ENCODE measurements at regions not wholly inside any gene's neighbourhood (a gene's known extent, or its start where the extent isn't known, plus 50 kb on each side); places are given as distances from the start of the nearest gene placed in this dataset.
A peak's percentile ranks its signal among the peaks of the same experiment; 100 is the strongest.

GRCh38 chr10:131758062-131758938 is 142.5 kb upstream of the PPP2R2D start:
- TF ChIP-seq, protein P1, sequence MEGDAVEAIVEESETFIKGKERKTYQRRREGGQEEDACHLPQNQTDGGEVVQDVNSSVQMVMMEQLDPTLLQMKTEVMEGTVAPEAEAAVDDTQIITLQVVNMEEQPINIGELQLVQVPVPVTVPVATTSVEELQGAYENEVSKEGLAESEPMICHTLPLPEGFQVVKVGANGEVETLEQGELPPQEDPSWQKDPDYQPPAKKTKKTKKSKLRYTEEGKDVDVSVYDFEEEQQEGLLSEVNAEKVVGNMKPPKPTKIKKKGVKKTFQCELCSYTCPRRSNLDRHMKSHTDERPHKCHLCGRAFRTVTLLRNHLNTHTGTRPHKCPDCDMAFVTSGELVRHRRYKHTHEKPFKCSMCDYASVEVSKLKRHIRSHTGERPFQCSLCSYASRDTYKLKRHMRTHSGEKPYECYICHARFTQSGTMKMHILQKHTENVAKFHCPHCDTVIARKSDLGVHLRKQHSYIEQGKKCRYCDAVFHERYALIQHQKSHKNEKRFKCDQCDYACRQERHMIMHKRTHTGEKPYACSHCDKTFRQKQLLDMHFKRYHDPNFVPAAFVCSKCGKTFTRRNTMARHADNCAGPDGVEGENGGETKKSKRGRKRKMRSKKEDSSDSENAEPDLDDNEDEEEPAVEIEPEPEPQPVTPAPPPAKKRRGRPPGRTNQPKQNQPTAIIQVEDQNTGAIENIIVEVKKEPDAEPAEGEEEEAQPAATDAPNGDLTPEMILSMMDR (conservative IDR thresholded peaks at IDR 0.05) = no peak
- Mint-ChIP-seq H3K36me3 (ENCODE audit: low read depth) (no peaks in the 10 kb centered on the region), H3K4me3 (peak overlapping the region; percentile 63), H3K27ac (ENCODE audit: unreplicated experiment) (peak overlapping the region; percentile 96), H3K27me3 (ENCODE audit: low read depth) (peaks cover 6% of the 10 kb centered on the region), H3K9me3 (no peaks in the 10 kb centered on the region), H3K4me1 (peaks cover 69% of the 10 kb centered on the region)
- no peak for DNase-seq (ENCODE audit: low read depth, low spot score)

GRCh38 chr10:131758939-131759301 is 141.9 kb upstream of the PPP2R2D start:
- Mint-ChIP-seq H3K36me3 (ENCODE audit: low read depth) (no peaks in the 10 kb centered on the region), H3K9me3 (no peaks in the 10 kb centered on the region), H3K27me3 (ENCODE audit: low read depth) (peaks cover 6% of the 10 kb centered on the region), H3K4me3 (no peak overlapping the region), H3K27ac (ENCODE audit: unreplicated experiment) (peak overlapping the region; percentile 96), H3K4me1 (peaks cover 72% of the 10 kb centered on the region)
- TF ChIP-seq, protein P1 (conservative IDR thresholded peaks at IDR 0.05) = no peak
- DNase-seq (ENCODE audit: low read depth, low spot score) = no peak

GRCh38 chr10:131759347-131759746 is 141.5 kb upstream of the PPP2R2D start:
- H3K27me3 Mint-ChIP-seq (ENCODE audit: low read depth) = peaks cover 8% of the 10 kb centered on the region

GRCh38 chr10:131760416-131761166 is 140.2 kb upstream of the PPP2R2D start:
- no peak for DNase-seq (ENCODE audit: low read depth, low spot score)
- H3K27me3 Mint-ChIP-seq (ENCODE audit: low read depth) = peaks cover 11% of the 10 kb centered on the region
- TF ChIP-seq, protein P1 (conservative IDR thresholded peaks at IDR 0.05) = no peak
- peaks cover 71% of the 10 kb centered on the region for H3K4me1 Mint-ChIP-seq
- H3K4me3 Mint-ChIP-seq = no peak overlapping the region
- H3K27ac Mint-ChIP-seq (ENCODE audit: unreplicated experiment) = no peak overlapping the region
- no peaks in the 10 kb centered on the region for H3K9me3 Mint-ChIP-seq
- peaks cover 4% of the 10 kb centered on the region for H3K36me3 Mint-ChIP-seq (ENCODE audit: low read depth)

More at GRCh38 chr10:131759347-131759746, 141.5 kb upstream of the PPP2R2D start:
- H3K4me3 Mint-ChIP-seq = no peak overlapping the region
- H3K4me1 Mint-ChIP-seq = peaks cover 76% of the 10 kb centered on the region
- H3K9me3 Mint-ChIP-seq = no peaks in the 10 kb centered on the region
- peaks cover 3% of the 10 kb centered on the region for H3K36me3 Mint-ChIP-seq (ENCODE audit: low read depth)
- TF ChIP-seq, protein P1 (conservative IDR thresholded peaks at IDR 0.05) = no peak
- DNase-seq (ENCODE audit: low read depth, low spot score) = no peak
- H3K27ac Mint-ChIP-seq (ENCODE audit: unreplicated experiment) = no peak overlapping the region

DNA sequence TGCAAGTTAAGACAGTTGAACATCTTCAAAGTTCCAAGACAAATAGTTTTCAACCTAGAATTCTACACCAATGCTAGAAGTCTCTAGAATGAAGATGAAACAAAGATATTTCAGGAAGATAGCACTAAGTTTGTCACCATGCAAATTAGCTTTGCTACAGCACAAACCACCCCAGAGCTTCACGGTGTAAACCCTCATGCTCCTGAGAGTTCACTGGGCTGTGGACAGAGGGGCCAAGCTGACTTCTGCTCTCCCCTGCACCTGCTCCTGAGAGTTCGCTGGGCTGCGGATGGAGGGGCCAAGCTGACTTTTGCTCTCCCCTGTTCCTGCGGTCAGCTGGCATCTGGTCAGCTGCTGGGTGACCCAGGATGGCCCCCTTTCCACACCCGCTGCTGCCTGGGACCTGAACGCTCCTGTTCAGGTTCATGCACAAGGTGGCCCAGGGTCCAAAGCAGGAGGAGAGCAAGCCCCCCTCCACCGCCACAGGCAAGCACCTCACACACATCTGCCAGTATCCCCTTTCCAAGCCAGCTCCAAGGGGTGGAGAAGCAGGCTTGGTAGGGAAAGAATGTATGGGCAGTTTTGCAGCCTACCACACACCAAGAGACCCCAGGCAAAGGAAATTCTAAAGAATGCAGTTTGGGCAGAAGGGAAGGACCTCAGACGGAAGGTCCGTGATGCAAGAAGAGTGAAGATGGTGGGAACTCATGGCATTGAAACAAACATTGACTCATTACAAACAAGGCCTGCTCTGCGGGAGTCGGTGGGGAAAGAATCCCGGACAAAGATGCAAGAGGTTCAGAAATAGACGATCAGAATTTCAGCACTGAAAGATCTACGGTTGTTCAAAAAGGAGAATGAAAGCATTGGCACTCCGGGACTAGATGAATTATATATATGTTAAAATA is 137.8 kb upstream of the PPP2R2D start:
- H3K9me3 Mint-ChIP-seq = no peaks in the 10 kb centered on the region
- peaks cover 4% of the 10 kb centered on the region for H3K36me3 Mint-ChIP-seq (ENCODE audit: low read depth)
- no peak for DNase-seq (ENCODE audit: low read depth, low spot score)

More for the DNA sequence above, 137.8 kb upstream of the PPP2R2D start:
- TF ChIP-seq, protein P1 (conservative IDR thresholded peaks at IDR 0.05) = no peak
- Mint-ChIP-seq H3K4me3 (no peak overlapping the region), H3K27ac (ENCODE audit: unreplicated experiment) (no peak overlapping the region), H3K27me3 (ENCODE audit: low read depth) (peaks cover 9% of the 10 kb centered on the region), H3K4me1 (peaks cover 49% of the 10 kb centered on the region)

All from neural crest cell (in vitro differentiated cells).